CD4-positive, alpha-beta memory T cell (primary cell): ENCODE measurements at regions not wholly inside any gene's neighbourhood (a gene's known extent, or its start where the extent isn't known, plus 50 kb on each side); places are given as distances from the start of the nearest gene placed in this dataset.

Experiments used
- CTCF ChIA-PET: fragments of 350-600 bp; sonication (Branson Sonifier 250); formaldehyde crosslinking; loops from one replicate; lab custom pipeline; 2021; ENCODE audit warnings: inconsistent platforms; ENCODE audit not compliant: partially characterized antibody; lab: Charles Lee
- POLR2A ChIA-PET: fragments of 350-600 bp; sonication (Branson Sonifier 250); formaldehyde crosslinking; loops from one replicate; lab custom pipeline; 2021; ENCODE audit not compliant: partially characterized antibody; lab: Charles Lee
- DNase-seq, 5 donors: peaks; one replicate each; pipeline versions ENCODE4 v3.0.0 to v3.0.0-alpha.2; 2020 to 2022; ENCODE audit warnings: mixed read lengths in 1 of 5
- H3K27ac ChIP-seq: one replicate; pipeline ENCODE4 v1.7.0; 2013; ENCODE audit warnings: low read depth, low read length
- H3K27me3 ChIP-seq: 2 replicates; pipeline ENCODE4 v1.7.0; 2013; ENCODE audit warnings: mild to moderate bottlenecking, low read length, moderate library complexity; ENCODE audit not compliant: insufficient read depth
- H3K36me3 ChIP-seq: 2 replicates; pipeline ENCODE4 v1.7.0; 2013; ENCODE audit warnings: mild to moderate bottlenecking, low read length, moderate library complexity; ENCODE audit not compliant: insufficient read depth
- H3K4me1 ChIP-seq: 2 replicates; pipeline ENCODE4 v1.7.0; 2013; ENCODE audit warnings: mild to moderate bottlenecking, low read length, moderate library complexity; ENCODE audit not compliant: insufficient read depth
- H3K4me3 ChIP-seq, 2 donors: one replicate each; pipeline ENCODE4 v1.7.0; 2013; ENCODE audit warnings: low read length in 2 of 2, mild to moderate bottlenecking in 1 of 2
- H3K9me3 ChIP-seq, 2 donors: one replicate each; pipeline ENCODE4 v1.7.0; 2013; ENCODE audit warnings: low read length in 2 of 2, control low read depth in 1 of 2; ENCODE audit not compliant: control insufficient read depth in 1 of 2
- H3K27ac Mint-ChIP-seq, 7 donors: one replicate each; pipeline ENCODE4 v1.8.0; 2020 to 2021; ENCODE audit warnings: mixed read lengths in 7 of 7, mild to moderate bottlenecking in 6 of 7, inconsistent platforms in 3 of 7, moderate library complexity in 3 of 7
- H3K27me3 Mint-ChIP-seq, 2 donors: one replicate each; pipeline ENCODE4 v1.8.0; 2020 to 2021; ENCODE audit warnings: mixed read lengths in 2 of 2
- H3K36me3 Mint-ChIP-seq, 2 donors: one replicate each; pipeline ENCODE4 v1.8.0; 2020 to 2021; ENCODE audit warnings: mixed read lengths in 2 of 2, inconsistent platforms in 1 of 2, mild to moderate bottlenecking in 1 of 2
- H3K4me1 Mint-ChIP-seq, 4 donors: one replicate each; pipeline ENCODE4 v1.8.0; 2020 to 2021; ENCODE audit warnings: mixed read lengths in 4 of 4, mild to moderate bottlenecking in 1 of 4
- H3K4me3 Mint-ChIP-seq, 8 donors: one replicate each; pipeline ENCODE4 v1.8.0; 2020 to 2021; ENCODE audit warnings: mixed read lengths in 8 of 8, mild to moderate bottlenecking in 7 of 8, moderate library complexity in 6 of 8, inconsistent platforms in 3 of 8
- H3K9me3 Mint-ChIP-seq, 8 donors: one replicate each; pipeline ENCODE4 v1.8.0; 2020 to 2021; ENCODE audit warnings: mixed read lengths in 8 of 8, mild to moderate bottlenecking in 5 of 8, inconsistent platforms in 3 of 8, moderate library complexity in 1 of 8
- intact Hi-C: fragments of 100-400 bp; cut with micrococcal nuclease; formaldehyde crosslinking; loops from one replicate; pipeline ENCODE4 v1.15.1; 2023

- Mint-ChIP-seq H3K4me3 (no peak overlapping the region), H3K4me1 (no peaks in the 10 kb centered on the region), H3K27me3 (no peaks in the 10 kb centered on the region), H3K27ac (no peak overlapping the region), H3K36me3 (no peaks in the 10 kb centered on the region), H3K9me3 (peaks cover 0 to 4% (median 0%) of the 10 kb centered on the region in 8 donors)
- Histone ChIP-seq H3K4me1 (no peaks in the 10 kb centered on the region), H3K4me3 (no peak overlapping the region), H3K27ac (no peak overlapping the region), H3K9me3 (no peaks in the 10 kb centered on the region), H3K36me3 (no peaks in the 10 kb centered on the region), H3K27me3 (no peaks in the 10 kb centered on the region)
- CTCF ChIA-PET: no interaction called here
- intact Hi-C loops: no loop called here
- no peak for DNase-seq
- POLR2A ChIA-PET: no interaction called here
Measured at GRCh38 chr2:16548036-16548435, 117.6 kb downstream of the CYRIA start.

DNA sequence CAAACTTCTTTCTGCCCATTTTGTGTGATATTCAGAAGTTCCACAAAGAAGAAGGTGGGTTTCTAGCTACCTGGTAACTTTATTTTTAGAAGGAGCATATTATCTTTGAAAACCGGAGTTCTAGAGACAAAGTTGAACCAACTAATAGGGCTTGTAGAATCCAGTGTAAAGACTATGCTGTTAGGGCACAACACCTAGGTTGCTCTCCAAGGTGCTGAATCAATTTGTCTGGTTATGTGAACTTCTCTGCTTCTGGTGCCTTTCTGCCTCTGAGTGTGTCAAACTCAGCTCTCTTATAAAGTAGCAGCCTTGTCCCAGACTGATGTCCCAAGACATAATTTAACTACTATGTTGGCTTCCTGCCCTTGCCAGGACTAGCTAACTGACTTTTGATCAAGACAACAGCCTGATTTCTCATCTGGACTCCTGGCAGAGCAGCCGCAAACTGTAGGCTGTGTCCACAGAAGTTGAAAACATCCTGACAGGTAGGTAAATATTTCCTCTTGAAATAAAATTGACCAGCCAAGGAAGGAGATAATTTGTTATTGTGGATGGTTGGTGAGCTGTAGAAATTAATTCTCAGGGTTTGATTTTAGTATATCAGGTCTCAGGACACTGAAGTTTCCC, 119.4 kb downstream of the CYRIA start:
- Mint-ChIP-seq H3K9me3 (peaks cover 0 to 4% (median 0%) of the 10 kb centered on the region in 8 donors), H3K4me1 (no peaks in the 10 kb centered on the region), H3K27ac (no peak overlapping the region), H3K36me3 (no peaks in the 10 kb centered on the region), H3K4me3 (no peak overlapping the region), H3K27me3 (no peaks in the 10 kb centered on the region)
- Histone ChIP-seq H3K4me1 (no peaks in the 10 kb centered on the region), H3K9me3 (no peaks in the 10 kb centered on the region), H3K36me3 (no peaks in the 10 kb centered on the region), H3K4me3 (no peak overlapping the region), H3K27me3 (no peaks in the 10 kb centered on the region), H3K27ac (no peak overlapping the region)
- POLR2A ChIA-PET: no interaction called here
- CTCF ChIA-PET: no interaction called here
- intact Hi-C loops: no loop called here
- DNase-seq: peak in 3 of 5 donors; percentile 3 to 6 (median 5)

DNA sequence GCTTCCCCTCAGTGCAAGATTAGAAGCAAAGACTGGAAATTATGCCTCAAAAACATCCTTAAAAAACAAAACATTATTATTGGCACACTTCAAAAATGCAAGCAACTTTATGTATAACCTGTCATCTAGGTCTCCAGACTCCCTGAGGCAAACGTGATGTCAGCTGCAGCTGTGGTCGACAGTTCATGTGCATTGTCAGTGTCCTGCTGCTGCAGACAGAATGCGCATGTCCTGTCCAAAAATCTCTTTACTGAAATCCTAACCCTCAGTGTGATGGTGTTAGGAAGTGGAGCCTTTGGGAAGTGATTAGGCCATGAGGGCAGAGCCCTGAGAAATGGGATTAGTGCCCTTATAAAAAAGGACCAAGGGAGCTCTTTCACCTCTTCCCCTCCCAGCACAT, 126.9 kb downstream of the CYRIA start:
- ChIA-PET POLR2A (no interaction called here), CTCF (no interaction called here)
- H3K4me1 ChIP-seq: no peaks in the 10 kb centered on the region
- no peak overlapping the region for H3K27ac ChIP-seq
- no peak overlapping the region for H3K4me3 ChIP-seq
- H3K9me3 ChIP-seq: no peaks in the 10 kb centered on the region
- Mint-ChIP-seq H3K27ac (no peak overlapping the region), H3K36me3 (no peaks in the 10 kb centered on the region), H3K27me3 (no peaks in the 10 kb centered on the region), H3K4me3 (no peak overlapping the region), H3K9me3 (peaks cover 0 to 2% (median 0%) of the 10 kb centered on the region in 8 donors), H3K4me1 (no peaks in the 10 kb centered on the region)
- DNase-seq: no peak
- no peaks in the 10 kb centered on the region for H3K36me3 ChIP-seq
- intact Hi-C loops: no loop called here
- H3K27me3 ChIP-seq: no peaks in the 10 kb centered on the region

DNA sequence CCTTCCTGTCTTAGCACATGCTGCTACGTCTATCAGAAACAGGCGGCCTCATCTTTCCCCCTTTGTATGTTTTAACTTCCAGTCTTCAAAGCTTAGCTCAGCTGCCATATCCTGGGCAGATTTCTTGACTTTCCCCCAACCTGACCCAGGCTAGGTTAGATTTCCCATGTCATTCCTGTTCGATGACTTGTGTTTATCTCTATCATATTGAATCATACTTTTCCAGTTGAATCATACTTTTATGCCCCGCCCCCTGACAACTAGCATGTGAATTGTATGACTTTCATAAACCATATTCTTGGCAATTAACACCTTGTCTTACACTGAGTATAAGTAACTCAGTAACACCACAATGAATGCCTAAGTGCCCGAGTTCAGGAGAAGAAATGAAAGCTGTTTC, 128.3 kb downstream of the CYRIA start:
- no peak overlapping the region for H3K4me3 ChIP-seq
- Mint-ChIP-seq H3K9me3 (peaks cover 0 to 2% (median 0%) of the 10 kb centered on the region in 8 donors), H3K27me3 (no peaks in the 10 kb centered on the region), H3K4me3 (no peak overlapping the region), H3K4me1 (no peaks in the 10 kb centered on the region), H3K36me3 (no peaks in the 10 kb centered on the region), H3K27ac (no peak overlapping the region)
- no peaks in the 10 kb centered on the region for H3K36me3 ChIP-seq
- intact Hi-C loops: no loop called here
- H3K27ac ChIP-seq: no peak overlapping the region
- CTCF ChIA-PET: no interaction called here
- no peaks in the 10 kb centered on the region for H3K27me3 ChIP-seq
- POLR2A ChIA-PET: no interaction called here
- no peaks in the 10 kb centered on the region for H3K4me1 ChIP-seq
- no peak for DNase-seq
- no peaks in the 10 kb centered on the region for H3K9me3 ChIP-seq

- peaks cover 5 to 6% of the 10 kb centered on the region in 2 donors for H3K27me3 Mint-ChIP-seq
- ChIA-PET POLR2A (no interaction called here), CTCF (no interaction called here)
- no peaks in the 10 kb centered on the region for H3K4me1 ChIP-seq
- no peaks in the 10 kb centered on the region for H3K36me3 Mint-ChIP-seq
- no peaks in the 10 kb centered on the region for H3K4me1 Mint-ChIP-seq
- no peak overlapping the region for H3K27ac ChIP-seq
- H3K27me3 ChIP-seq: no peaks in the 10 kb centered on the region
- no peaks in the 10 kb centered on the region for H3K9me3 ChIP-seq
- no peaks in the 10 kb centered on the region for H3K36me3 ChIP-seq
- no peak overlapping the region for H3K4me3 ChIP-seq
- H3K9me3 Mint-ChIP-seq: peaks cover 0 to 5% (median 0%) of the 10 kb centered on the region in 8 donors
- no peak for DNase-seq
- H3K4me3 Mint-ChIP-seq: no peak overlapping the region
- H3K27ac Mint-ChIP-seq: no peak overlapping the region
- intact Hi-C loops: no loop called here
Measured at GRCh38 chr2:16526193-16526592, 139.4 kb downstream of the CYRIA start.

- intact Hi-C loops: no loop called here
- Histone ChIP-seq H3K9me3 (no peaks in the 10 kb centered on the region), H3K4me1 (no peaks in the 10 kb centered on the region), H3K4me3 (no peak overlapping the region), H3K27ac (no peak overlapping the region), H3K36me3 (no peaks in the 10 kb centered on the region), H3K27me3 (no peaks in the 10 kb centered on the region)
- Mint-ChIP-seq H3K36me3 (no peaks in the 10 kb centered on the region), H3K9me3 (peaks cover 0 to 5% (median 0%) of the 10 kb centered on the region in 8 donors), H3K27me3 (peaks cover 2 to 6% of the 10 kb centered on the region in 2 donors), H3K27ac (no peak overlapping the region), H3K4me1 (no peaks in the 10 kb centered on the region), H3K4me3 (no peak overlapping the region)
- CTCF ChIA-PET: no interaction called here
- no peak for DNase-seq
- POLR2A ChIA-PET: no interaction called here
Measured at GRCh38 chr2:16525265-16525887, 140.3 kb downstream of the CYRIA start.

- intact Hi-C loops: no loop called here
- H3K36me3 ChIP-seq: no peaks in the 10 kb centered on the region
- ChIA-PET POLR2A (no interaction called here), CTCF (no interaction called here)
- Mint-ChIP-seq H3K4me1 (no peaks in the 10 kb centered on the region), H3K36me3 (no peaks in the 10 kb centered on the region), H3K4me3 (no peak overlapping the region), H3K27ac (no peak overlapping the region), H3K9me3 (peaks cover 0 to 7% (median 0%) of the 10 kb centered on the region in 8 donors), H3K27me3 (peaks cover 0 to 3% of the 10 kb centered on the region in 2 donors)
- H3K27ac ChIP-seq: no peak overlapping the region
- no peak for DNase-seq
- no peaks in the 10 kb centered on the region for H3K9me3 ChIP-seq
- H3K4me3 ChIP-seq: no peak overlapping the region
- H3K27me3 ChIP-seq: no peaks in the 10 kb centered on the region
- H3K4me1 ChIP-seq: no peaks in the 10 kb centered on the region
Measured at GRCh38 chr2:16523711-16524110, 141.9 kb downstream of the CYRIA start.
